Coronary artery (tissue), 2 donors: ENCODE measurements at regions not wholly inside any gene's neighbourhood (a gene's known extent, or its start where the extent isn't known, plus 50 kb on each side); places are given as distances from the start of the nearest gene placed in this dataset.

ENCODE experiments used
- DNase-seq: peaks from one replicate; pipeline ENCODE4 v3.0.0-alpha.2; 2017; ENCODE audit warnings: low spot score
- H3K27ac ChIP-seq, 2 donors: fragments of 200-600 bp; sonication (generic); one replicate each; pipeline ENCODE4 v1.5.1; 2016 to 2019
- H3K4me3 ChIP-seq: fragments of 200-600 bp; sonication (generic); 2 replicates; pipeline ENCODE4 v1.5.1; 2016; ENCODE audit warnings: mild to moderate bottlenecking, moderate library complexity
- CTCF ChIP-seq: fragments of 200-600 bp; sonication (generic); IDR thresholded peaks from one replicate; pipeline ENCODE4 v1.5.1; 2019; ENCODE audit warnings: antibody characterized with exemption

GRCh38 chr1:201769966-201770365, 59.0 kb upstream of the IPO9 start:
- peak overlapping the region; percentile 0 to 62 for H3K27ac ChIP-seq
- TF ChIP-seq CTCF = no peak
- no peak for DNase-seq
- H3K4me3 ChIP-seq = no peak overlapping the region

- H3K27ac ChIP-seq = no peak overlapping the region
- H3K4me3 ChIP-seq = no peak overlapping the region
- no peak for DNase-seq
- TF ChIP-seq CTCF = no peak
Observed at GRCh38 chr1:201771466-201771865, 57.5 kb upstream of the IPO9 start.

- no peak for TF ChIP-seq CTCF
- H3K4me3 ChIP-seq = no peak overlapping the region
- DNase-seq = no peak
- no peak overlapping the region for H3K27ac ChIP-seq
Observed at GRCh38 chr1:201772178-201772577, 56.8 kb upstream of the IPO9 start.

- no peak for TF ChIP-seq CTCF
- Histone ChIP-seq H3K27ac (peak overlapping the region in 1 of 2 donors; percentile 36), H3K4me3 (no peak overlapping the region)
- DNase-seq = no peak
Observed at GRCh38 chr1:201773764-201774163, 55.2 kb upstream of the IPO9 start.

GRCh38 chr1:201774224-201774982, 54.6 kb upstream of the IPO9 start:
- DNase-seq = no peak
- H3K4me3 ChIP-seq = no peak overlapping the region
- TF ChIP-seq CTCF = no peak
- H3K27ac ChIP-seq = peak overlapping the region in 1 of 2 donors; percentile 36

- Histone ChIP-seq H3K27ac (peak overlapping the region in 1 of 2 donors; percentile 10), H3K4me3 (no peak overlapping the region)
- no peak for TF ChIP-seq CTCF
- DNase-seq = no peak
Observed at GRCh38 chr1:201774983-201775344, 54.0 kb upstream of the IPO9 start.

- Histone ChIP-seq H3K4me3 (no peak overlapping the region), H3K27ac (peak overlapping the region in 1 of 2 donors; percentile 10)
- DNase-seq = no peak
- no peak for TF ChIP-seq CTCF
Observed at GRCh38 chr1:201775380-201775779, 53.6 kb upstream of the IPO9 start.
